PC-3 (cell line): ENCODE measurements at regions not wholly inside any gene's neighbourhood (a gene's known extent, or its start where the extent isn't known, plus 50 kb on each side); places are given as distances from the start of the nearest gene placed in this dataset.

Experiments used
- ATAC-seq: fragments of 200-7000 bp; cut with Tn5 transposase; 2 replicates; pipeline ENCODE4 v1.9.1; 2020; ENCODE audit warnings: mild to moderate bottlenecking, moderate library complexity
- BruUV-seq: library from RNA; stranded (reverse); fragments of 400-500 nt; replicated peaks from 2 replicates; lab custom pipeline; 2021; lab: Mats Ljungman, UMichigan
- CTCF ChIA-PET: fragments of 300-600 bp; sonication (Branson Sonifier 250); formaldehyde crosslinking; loops from one replicate; lab custom pipeline; 2022; ENCODE audit warnings: antibody characterized with exemption; lab: Charles Lee
- POLR2A ChIA-PET: fragments of 300-600 bp; sonication (Branson Sonifier 250); formaldehyde crosslinking; loops from one replicate; lab custom pipeline; 2022; ENCODE audit warnings: antibody characterized with exemption; ENCODE audit not compliant: unreplicated experiment; lab: Charles Lee
- DNase-seq: peaks from one replicate; pipeline ENCODE4 v3.0.0-alpha.2; 2015
- H2AFZ ChIP-seq: fragments of 300-600 bp; sonication (generic); 2 replicates; pipeline ENCODE4 v1.6.0; 2016; ENCODE audit warnings: antibody characterized with exemption, low read length
- H3F3A ChIP-seq: fragments of 300-600 bp; sonication (generic); one replicate; pipeline ENCODE4 v1.6.0; 2017; ENCODE audit warnings: antibody characterized with exemption, low read length, control low read depth, mild to moderate bottlenecking; ENCODE audit not compliant: unreplicated experiment
- H3K27ac ChIP-seq: fragments of 300-600 bp; sonication (generic); 2 replicates; pipeline ENCODE4 v1.5.1; 2016; ENCODE audit warnings: mild to moderate bottlenecking, low read length
- H3K27me3 ChIP-seq: fragments of 300-600 bp; sonication (generic); 2 replicates; pipeline ENCODE4 v1.6.1; 2016; ENCODE audit warnings: low read length, mixed read lengths
- H3K36me3 ChIP-seq: fragments of 300-600 bp; sonication (generic); 2 replicates; pipeline ENCODE4 v1.6.1; 2016; ENCODE audit warnings: low read depth, mixed run types, low read length, mixed read lengths
- H3K4me1 ChIP-seq: fragments of 300-600 bp; sonication (generic); 2 replicates; pipeline ENCODE4 v1.5.1; 2016; ENCODE audit warnings: low read length; ENCODE audit not compliant: insufficient read depth
- H3K4me2 ChIP-seq: fragments of 300-600 bp; sonication (generic); 2 replicates; pipeline ENCODE4 v1.6.0; 2016; ENCODE audit warnings: low read length
- H3K4me3 ChIP-seq: fragments of 300-600 bp; sonication (generic); 2 replicates; pipeline ENCODE4 v1.5.1; 2016; ENCODE audit warnings: mild to moderate bottlenecking, low read length, mixed read lengths
- H3K79me2 ChIP-seq: fragments of 300-600 bp; sonication (generic); 2 replicates; pipeline ENCODE4 v1.6.1; 2017; ENCODE audit warnings: low read length, mixed read lengths
- H3K9ac ChIP-seq: fragments of 300-600 bp; sonication (generic); 2 replicates; pipeline ENCODE4 v1.6.0; 2016; ENCODE audit warnings: mild to moderate bottlenecking, low read length
- H3K9me2 ChIP-seq: fragments of 300-600 bp; sonication (generic); replicated peaks from 2 replicates; pipeline ENCODE4 v1.6.1; 2016; ENCODE audit warnings: mixed run types, low read length, mixed read lengths
- H3K9me3 ChIP-seq: fragments of 300-600 bp; sonication (generic); 2 replicates; pipeline ENCODE4 v1.6.1; 2016; ENCODE audit warnings: low read length, mixed read lengths
- H4K20me1 ChIP-seq: fragments of 300-600 bp; sonication (generic); 2 replicates; pipeline ENCODE4 v1.6.1; 2016; ENCODE audit warnings: low read length, mixed read lengths
- CTCF ChIP-seq: fragments of 300-600 bp; sonication (generic); conservative IDR thresholded peaks from 2 replicates; pipeline ENCODE4 v1.5.1; 2017; ENCODE audit warnings: antibody characterized with exemption, low read depth, mild to moderate bottlenecking, low read length
- EZH2 ChIP-seq: fragments of 300-600 bp; sonication (generic); IDR thresholded peaks from one replicate; pipeline ENCODE4 v1.6.1; 2017; ENCODE audit warnings: antibody characterized with exemption, mild to moderate bottlenecking, low read length; ENCODE audit not compliant: unreplicated experiment
- EZH2phosphoT487 ChIP-seq: fragments of 300-600 bp; sonication (generic); IDR thresholded peaks from 2 replicates; pipeline ENCODE4 v1.6.1; 2018; ENCODE audit warnings: mild to moderate bottlenecking, antibody characterized with exemption, low read length, borderline replicate concordance
- intact Hi-C: fragments of 100-400 bp; cut with micrococcal nuclease; formaldehyde crosslinking; loops from 2 replicates; pipeline ENCODE4 v1.9.0; 2023

- no peaks in the 10 kb centered on the region for H3K36me3 ChIP-seq
- H3K4me2 ChIP-seq = peak overlapping the region; percentile 77
- TSS peak; percentile 97 for BruUV-seq
- intact Hi-C loops = loop anchor here (2.0 to 5.0 kb wide), 3 partner anchors 54 to 88 kb away; partner anchors contain the start of gene IFFO2
- H4K20me1 ChIP-seq = no peaks in the 10 kb centered on the region
- TF ChIP-seq CTCF (no peak), EZH2phosphoT487 (no peak), EZH2 (no peak)
- H3K9me2 ChIP-seq = no peaks in the 10 kb centered on the region
- H3F3A ChIP-seq = peaks cover 20% of the 10 kb centered on the region
- H3K27me3 ChIP-seq = no peaks in the 10 kb centered on the region
- H3K27ac ChIP-seq = peak overlapping the region; percentile 99
- no peaks in the 10 kb centered on the region for H3K79me2 ChIP-seq
- peaks cover 62% of the 10 kb centered on the region for H3K4me1 ChIP-seq
- H3K9ac ChIP-seq = peak overlapping the region; percentile 87
- peak overlapping the region; percentile 47 for H3K4me3 ChIP-seq
- ATAC-seq (peak; percentile 33), DNase-seq (peak; percentile 88)
- POLR2A ChIA-PET = interaction anchor here (0.5 to 0.6 kb wide), 2 partner anchors 15 to 49 kb away, joined by 3 to 12 read pairs; no protein-coding TSS in a partner anchor
- H3K9me3 ChIP-seq = no peaks in the 10 kb centered on the region
- CTCF ChIA-PET = interaction anchor here (0.6 to 1.5 kb wide), 4 partner anchors 16 to 104 kb away, joined by 3 to 4 read pairs (median 3); no protein-coding TSS in a partner anchor
- no peak overlapping the region for H2AFZ ChIP-seq
Observed at GRCh38 chr1:19010503-19010902, 54.0 kb upstream of the IFFO2 start.

GRCh38 chr1:19009882-19010321 lies 53.4 kb upstream of the IFFO2 start:
- DNase-seq (peak; percentile 98), ATAC-seq (peak; percentile 53)
- ChIA-PET CTCF (interaction anchor here (0.6 to 1.5 kb wide), 3 partner anchors 83 to 103 kb away, joined by 3 read pairs; no protein-coding TSS in a partner anchor), POLR2A (interaction anchor here (0.5 to 0.7 kb wide), 3 partner anchors 18 to 44 kb away, joined by 3 to 4 read pairs (median 3); no protein-coding TSS in a partner anchor)
- BruUV-seq = no TSS peak
- Histone ChIP-seq H3K9me2 (no peaks in the 10 kb centered on the region), H2AFZ (no peak overlapping the region), H3K4me3 (peak overlapping the region; percentile 47; the same call in 1 of the 2 replicates), H3K4me1 (peaks cover 62% of the 10 kb centered on the region), H4K20me1 (no peaks in the 10 kb centered on the region), H3K9ac (peak overlapping the region; percentile 87), H3F3A (peaks cover 20% of the 10 kb centered on the region), H3K4me2 (peak overlapping the region; percentile 77), H3K36me3 (no peaks in the 10 kb centered on the region), H3K27ac (peak overlapping the region; percentile 99), H3K79me2 (no peaks in the 10 kb centered on the region), H3K27me3 (no peaks in the 10 kb centered on the region), H3K9me3 (no peaks in the 10 kb centered on the region)
- intact Hi-C loops = loop anchor here (2.0 to 5.0 kb wide), 3 partner anchors 53 to 88 kb away; partner anchors contain the start of gene IFFO2
- TF ChIP-seq EZH2 = no peak
- no peak for TF ChIP-seq CTCF
- TF ChIP-seq EZH2phosphoT487 = no peak
